ENCODE measurements at regions not wholly inside any gene's neighbourhood (a gene's known extent, or its start where the extent isn't known, plus 50 kb on each side); places are given as distances from the start of the nearest gene placed in this dataset.

DNA sequence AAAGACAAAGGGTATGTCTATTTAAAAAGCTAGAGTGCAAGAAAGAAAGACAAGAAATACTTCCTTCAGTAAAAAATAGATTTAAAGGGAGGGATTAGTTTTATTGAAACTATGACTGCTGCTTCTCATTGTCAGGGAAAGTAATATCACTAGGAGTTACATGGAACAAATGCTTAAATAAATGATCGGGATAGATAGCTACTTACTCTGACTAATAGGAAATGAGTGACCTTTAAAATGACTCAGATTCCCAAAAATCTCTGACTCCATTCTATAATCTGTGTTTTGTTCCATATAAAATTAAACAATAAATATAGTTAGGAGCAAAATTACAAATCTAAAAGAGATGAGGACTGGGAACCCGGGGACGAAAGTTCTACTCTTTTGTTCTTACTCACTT is 669.3 kb downstream of the NR4A2 start:
- Mint-ChIP-seq H3K27ac (ENCODE audit: unreplicated experiment) (no peak overlapping the region), H3K4me3 (ENCODE audit: unreplicated experiment) (no peak overlapping the region), H3K27me3 (ENCODE audit: unreplicated experiment) (peaks cover 1% of the 10 kb centered on the region), H3K4me1 (ENCODE audit: unreplicated experiment) (no peaks in the 10 kb centered on the region), H3K36me3 (ENCODE audit: low read depth, unreplicated experiment) (no peaks in the 10 kb centered on the region), H3K9me3 (ENCODE audit: unreplicated experiment) (no peaks in the 10 kb centered on the region)
- no peak for DNase-seq (ENCODE audit: low spot score)
- TF ChIP-seq, protein P1, sequence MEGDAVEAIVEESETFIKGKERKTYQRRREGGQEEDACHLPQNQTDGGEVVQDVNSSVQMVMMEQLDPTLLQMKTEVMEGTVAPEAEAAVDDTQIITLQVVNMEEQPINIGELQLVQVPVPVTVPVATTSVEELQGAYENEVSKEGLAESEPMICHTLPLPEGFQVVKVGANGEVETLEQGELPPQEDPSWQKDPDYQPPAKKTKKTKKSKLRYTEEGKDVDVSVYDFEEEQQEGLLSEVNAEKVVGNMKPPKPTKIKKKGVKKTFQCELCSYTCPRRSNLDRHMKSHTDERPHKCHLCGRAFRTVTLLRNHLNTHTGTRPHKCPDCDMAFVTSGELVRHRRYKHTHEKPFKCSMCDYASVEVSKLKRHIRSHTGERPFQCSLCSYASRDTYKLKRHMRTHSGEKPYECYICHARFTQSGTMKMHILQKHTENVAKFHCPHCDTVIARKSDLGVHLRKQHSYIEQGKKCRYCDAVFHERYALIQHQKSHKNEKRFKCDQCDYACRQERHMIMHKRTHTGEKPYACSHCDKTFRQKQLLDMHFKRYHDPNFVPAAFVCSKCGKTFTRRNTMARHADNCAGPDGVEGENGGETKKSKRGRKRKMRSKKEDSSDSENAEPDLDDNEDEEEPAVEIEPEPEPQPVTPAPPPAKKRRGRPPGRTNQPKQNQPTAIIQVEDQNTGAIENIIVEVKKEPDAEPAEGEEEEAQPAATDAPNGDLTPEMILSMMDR (IDR thresholded peaks at IDR 0.05; ENCODE audit: unreplicated experiment): no peak

DNA sequence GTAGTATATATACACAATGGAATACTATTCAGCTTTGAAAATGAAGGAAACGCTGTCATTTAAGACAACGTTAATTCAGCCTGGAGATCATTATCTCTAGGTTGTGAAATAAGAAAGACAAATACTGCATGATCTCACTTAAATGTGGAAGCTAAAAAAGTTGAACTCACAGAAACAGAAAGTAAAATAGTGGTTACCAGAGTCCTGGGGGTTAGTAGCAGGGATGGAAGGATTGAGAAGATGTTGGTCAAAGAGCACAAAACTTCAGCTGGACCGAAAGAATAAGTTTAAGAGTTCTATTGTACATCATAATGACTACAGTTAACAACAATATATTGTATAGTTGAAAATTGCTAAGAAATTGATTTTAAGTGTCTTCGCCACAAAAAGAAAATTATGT is 670.3 kb downstream of the NR4A2 start:
- DNase-seq (ENCODE audit: low spot score): no peak
- Mint-ChIP-seq H3K27me3 (ENCODE audit: unreplicated experiment) (peaks cover 1% of the 10 kb centered on the region), H3K36me3 (ENCODE audit: low read depth, unreplicated experiment) (no peaks in the 10 kb centered on the region), H3K27ac (ENCODE audit: unreplicated experiment) (no peak overlapping the region), H3K4me3 (ENCODE audit: unreplicated experiment) (no peak overlapping the region), H3K9me3 (ENCODE audit: unreplicated experiment) (no peaks in the 10 kb centered on the region), H3K4me1 (ENCODE audit: unreplicated experiment) (no peaks in the 10 kb centered on the region)
- TF ChIP-seq, protein P1 (IDR thresholded peaks at IDR 0.05; ENCODE audit: unreplicated experiment): no peak

DNA sequence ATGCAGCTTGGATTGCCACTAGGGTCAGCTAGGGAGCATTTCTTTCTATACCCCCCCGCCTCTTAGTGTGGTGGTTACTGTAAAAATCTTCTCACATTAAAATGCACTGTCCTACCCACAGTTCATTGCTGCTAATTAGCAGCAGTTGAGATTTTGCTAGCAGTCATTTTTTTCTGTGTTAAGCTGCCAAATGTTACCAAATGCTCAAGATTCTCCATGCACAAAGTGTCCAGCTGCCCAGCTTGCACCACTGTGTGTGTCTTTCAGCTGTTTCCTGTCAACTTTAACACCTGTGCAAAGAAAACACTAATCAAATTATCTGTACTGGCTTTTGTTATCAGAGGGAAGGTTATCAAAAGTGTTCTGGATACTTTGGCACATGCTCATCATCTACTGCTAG is 679.3 kb downstream of the NR4A2 start:
- Mint-ChIP-seq H3K36me3 (ENCODE audit: low read depth, unreplicated experiment) (no peaks in the 10 kb centered on the region), H3K4me1 (ENCODE audit: unreplicated experiment) (no peaks in the 10 kb centered on the region), H3K4me3 (ENCODE audit: unreplicated experiment) (no peak overlapping the region), H3K27me3 (ENCODE audit: unreplicated experiment) (no peaks in the 10 kb centered on the region), H3K9me3 (ENCODE audit: unreplicated experiment) (no peaks in the 10 kb centered on the region), H3K27ac (ENCODE audit: unreplicated experiment) (no peak overlapping the region)
- DNase-seq (ENCODE audit: low spot score): no peak
- TF ChIP-seq, protein P1 (IDR thresholded peaks at IDR 0.05; ENCODE audit: unreplicated experiment): no peak

DNA sequence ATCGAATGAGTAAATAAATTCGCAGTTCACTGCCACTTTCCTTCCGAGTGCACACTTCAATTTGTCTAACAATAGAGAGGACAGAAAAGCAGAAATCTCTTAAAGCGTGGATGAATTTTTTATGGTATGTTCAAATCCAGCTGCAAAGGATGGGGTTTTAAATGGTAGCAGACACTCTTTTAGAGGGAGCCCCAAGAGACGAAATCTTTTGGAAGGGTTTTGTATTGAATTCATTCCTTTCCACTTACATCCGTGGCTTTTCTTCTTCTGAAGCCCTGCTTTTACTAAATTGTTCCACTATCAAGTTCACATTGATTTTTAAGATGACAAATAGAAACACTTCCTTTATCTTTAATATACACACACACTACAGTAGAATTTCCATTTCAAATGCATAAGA is 680.7 kb downstream of the NR4A2 start:
- Mint-ChIP-seq H3K27me3 (ENCODE audit: unreplicated experiment) (no peaks in the 10 kb centered on the region), H3K36me3 (ENCODE audit: low read depth, unreplicated experiment) (no peaks in the 10 kb centered on the region), H3K27ac (ENCODE audit: unreplicated experiment) (no peak overlapping the region), H3K4me3 (ENCODE audit: unreplicated experiment) (no peak overlapping the region), H3K4me1 (ENCODE audit: unreplicated experiment) (no peaks in the 10 kb centered on the region), H3K9me3 (ENCODE audit: unreplicated experiment) (no peaks in the 10 kb centered on the region)
- no peak for DNase-seq (ENCODE audit: low spot score)
- TF ChIP-seq, protein P1 (IDR thresholded peaks at IDR 0.05; ENCODE audit: unreplicated experiment): no peak

DNA sequence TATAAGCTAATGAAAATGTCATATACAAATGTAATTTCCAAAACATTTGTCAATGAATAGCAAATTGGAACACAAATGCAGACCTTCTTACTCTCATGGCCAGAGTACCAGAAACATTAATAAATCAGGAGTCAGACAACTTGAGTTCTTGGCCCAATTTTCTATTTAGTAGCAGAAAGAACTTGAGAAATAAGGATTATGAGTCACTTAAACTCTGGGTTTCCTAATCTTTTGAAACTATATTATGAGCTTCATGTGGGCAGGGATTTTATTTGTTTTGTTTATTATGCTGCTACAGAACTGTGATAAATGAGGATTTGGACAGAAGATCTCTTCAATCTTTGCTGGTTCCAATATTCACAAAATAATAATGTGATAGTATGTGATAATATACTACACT is 686.7 kb downstream of the NR4A2 start:
- Mint-ChIP-seq H3K9me3 (ENCODE audit: unreplicated experiment) (no peaks in the 10 kb centered on the region), H3K27ac (ENCODE audit: unreplicated experiment) (no peak overlapping the region), H3K4me1 (ENCODE audit: unreplicated experiment) (no peaks in the 10 kb centered on the region), H3K27me3 (ENCODE audit: unreplicated experiment) (no peaks in the 10 kb centered on the region), H3K4me3 (ENCODE audit: unreplicated experiment) (no peak overlapping the region), H3K36me3 (ENCODE audit: low read depth, unreplicated experiment) (no peaks in the 10 kb centered on the region)
- TF ChIP-seq, protein P1 (IDR thresholded peaks at IDR 0.05; ENCODE audit: unreplicated experiment): no peak
- no peak for DNase-seq (ENCODE audit: low spot score)
